H1 (cell line): ENCODE measurements at regions not wholly inside any gene's neighbourhood (a gene's known extent, or its start where the extent isn't known, plus 50 kb on each side); places are given as distances from the start of the nearest gene placed in this dataset.

Experiments used
- BACH1 ChIP-seq: IDR thresholded peaks from 2 replicates; pipeline ENCODE4 v1.6.1; 2012; ENCODE audit warnings: low read length, improper control_type of control experiment
- RNF2 ChIP-seq: fragments of 200-900, 300-1000 bp; sonication (generic); IDR thresholded peaks from 2 replicates; pipeline ENCODE4 v1.7.1; 2016; ENCODE audit warnings: borderline replicate concordance, low read depth, mild to moderate bottlenecking, antibody characterized with exemption, low read length; ENCODE audit not compliant: poor library complexity, severe bottlenecking; ENCODE audit errors: missing control alignments

- TF ChIP-seq RNF2 (no peak), BACH1 (no peak)
Measured at GRCh38 chr4:3677748-3678070, 88.5 kb upstream of the ADRA2C start (continued).
